Endothelial cell of umbilical vein (primary cell): ENCODE measurements at regions not wholly inside any gene's neighbourhood (a gene's known extent, or its start where the extent isn't known, plus 50 kb on each side); places are given as distances from the start of the nearest gene placed in this dataset.

Source experiments
- BruUV-seq: library from RNA; stranded (reverse); fragments of 400-500 nt; replicated peaks from 2 replicates; lab custom pipeline; 2021; lab: Mats Ljungman, UMichigan
- CTCF ChIA-PET: fragments of 300-600, 350-600 bp; sonication (Branson Sonifier 250); formaldehyde crosslinking; loops from one replicate; lab custom pipeline; 2021; ENCODE audit warnings: antibody characterized with exemption, inconsistent platforms; lab: Charles Lee
- POLR2A ChIA-PET: fragments of 300-600, 350-600 bp; sonication (Branson Sonifier 250); formaldehyde crosslinking; loops from one replicate; lab custom pipeline; 2021; ENCODE audit warnings: antibody characterized with exemption, inconsistent platforms; lab: Charles Lee
- DNase-seq: peaks from one replicate; pipeline ENCODE4 v3.0.0-alpha.2; 2011; ENCODE audit warnings: low read depth, low spot score
- FAIRE-seq: peaks from 2 replicates; lab custom pipeline; 2011; peaks lifted over from hg19 to GRCh38; lab: Jason Lieb, UNC
- H2AFZ ChIP-seq: 2 replicates; pipeline ENCODE4 v1.6.0; 2012; ENCODE audit warnings: low read depth, low read length, control low read depth, inconsistent platforms
- H3K27ac ChIP-seq: 2 replicates; pipeline ENCODE4 v1.5.1; 2011; ENCODE audit warnings: low read depth, mild to moderate bottlenecking, control low read depth, low read length, moderate library complexity; ENCODE audit not compliant: insufficient read depth
- H3K27me3 ChIP-seq, 2 experiments: 2 replicates each; pipeline versions ENCODE4 v1.6.0 to v1.6.1; 2011; ENCODE audit warnings: low read length in 2 of 2, mixed read lengths in 1 of 2; ENCODE audit not compliant: control insufficient read depth in 2 of 2, insufficient read depth in 2 of 2
- H3K36me3 ChIP-seq, 2 experiments: 2 replicates in 1 of 2; 3 replicates in 1 of 2; pipeline ENCODE4 v1.5.1; 2011; ENCODE audit warnings: low read length in 2 of 2, mild to moderate bottlenecking in 1 of 2, moderate library complexity in 1 of 2; ENCODE audit not compliant: control insufficient read depth in 2 of 2, insufficient read depth in 2 of 2; ENCODE audit errors: extremely low read depth in 1 of 2
- H3K4me1 ChIP-seq: 3 replicates; pipeline ENCODE4 v1.5.1; 2011; ENCODE audit warnings: mild to moderate bottlenecking, low read length; ENCODE audit not compliant: control insufficient read depth, insufficient read depth; ENCODE audit errors: extremely low read depth
- H3K4me2 ChIP-seq: 2 replicates; pipeline ENCODE4 v1.6.1; 2011; ENCODE audit warnings: low read length, control low read depth, mixed read lengths; ENCODE audit not compliant: insufficient read depth
- H3K4me3 ChIP-seq, 3 experiments: fragments of 200-600 bp in 1 of 3; sonication (generic), shearing (Covaris generic) in 1 of 3; replicated peaks in 1 of 3; 2 replicates each; pipeline ENCODE4 v1.5.1; 2011 to 2016; ENCODE audit warnings: control low read depth in 3 of 3, low read length in 3 of 3, mild to moderate bottlenecking in 2 of 3, inconsistent platforms in 1 of 3, low read depth in 1 of 3, moderate library complexity in 1 of 3; ENCODE audit not compliant: insufficient read depth in 1 of 3
- H3K79me2 ChIP-seq: 2 replicates; pipeline ENCODE4 v1.6.0; 2012; ENCODE audit warnings: low read length, inconsistent platforms; ENCODE audit not compliant: control insufficient read depth, insufficient read depth
- H3K9ac ChIP-seq: replicated peaks from 2 replicates; pipeline ENCODE3; 2011; ENCODE audit warnings: low read length, control low read depth; ENCODE audit not compliant: insufficient read depth; ENCODE audit errors: extremely low read depth
- H3K9me1 ChIP-seq: replicated peaks from 3 replicates; pipeline ENCODE4 v1.6.0; 2011; ENCODE audit warnings: mild to moderate bottlenecking, low read length; ENCODE audit not compliant: control insufficient read depth, insufficient read depth; ENCODE audit errors: extremely low read depth
- H3K9me3 ChIP-seq: replicated peaks from 2 replicates; pipeline ENCODE4 v1.5.1; 2012; ENCODE audit warnings: low read length, inconsistent platforms; ENCODE audit not compliant: control insufficient read depth, insufficient read depth
- H4K20me1 ChIP-seq: replicated peaks from 2 replicates; pipeline ENCODE3; 2011; ENCODE audit warnings: mild to moderate bottlenecking, low read length; ENCODE audit not compliant: control insufficient read depth, insufficient read depth; ENCODE audit errors: extremely low read depth
- CTCF ChIP-seq, 2 donors: IDR thresholded peaks; 1 replicate in 1 of 2; 2 replicates in 1 of 2; pipeline ENCODE4 v1.5.1; 2011; ENCODE audit warnings: low read length in 2 of 2, mild to moderate bottlenecking in 2 of 2, moderate library complexity in 2 of 2, control low read depth in 1 of 2, inconsistent platforms in 1 of 2, low read depth in 1 of 2; ENCODE audit not compliant: insufficient read depth in 1 of 2; ENCODE audit errors: extremely low read depth in 1 of 2
- EZH2 ChIP-seq: IDR thresholded peaks from 2 replicates; pipeline ENCODE4 v1.6.1; 2012; ENCODE audit warnings: borderline replicate concordance, low read depth, mild to moderate bottlenecking, moderate library complexity, low read length, inconsistent platforms; ENCODE audit not compliant: severe bottlenecking
- FOS ChIP-seq: IDR thresholded peaks from 2 replicates; pipeline ENCODE4 v1.6.1; 2011; ENCODE audit warnings: mild to moderate bottlenecking, low read length, moderate library complexity, borderline replicate concordance; ENCODE audit not compliant: insufficient read depth
- GATA2 ChIP-seq: IDR thresholded peaks from 2 replicates; pipeline ENCODE4 v1.7.0; 2011; ENCODE audit warnings: low read depth, mild to moderate bottlenecking, moderate library complexity, mixed read lengths, low read length; ENCODE audit not compliant: insufficient read length, insufficient read depth
- JUN ChIP-seq: IDR thresholded peaks from 2 replicates; pipeline ENCODE4 v1.6.1; 2011; ENCODE audit warnings: borderline replicate concordance, low read depth; ENCODE audit not compliant: insufficient read length, insufficient read depth
- MAX ChIP-seq: IDR thresholded peaks from 2 replicates; pipeline ENCODE4 v1.6.1; 2011; ENCODE audit not compliant: insufficient read depth, insufficient read length
- MYC ChIP-seq: IDR thresholded peaks from one replicate; pipeline ENCODE4 v1.6.1; 2011; ENCODE audit warnings: mild to moderate bottlenecking, low read depth, low read length
- POLR2A ChIP-seq: IDR thresholded peaks from 2 replicates; pipeline ENCODE4 v1.6.1; 2012; ENCODE audit warnings: low read depth, mild to moderate bottlenecking, control low read depth, low read length
- POLR2AphosphoS5 ChIP-seq: IDR thresholded peaks from 2 replicates; pipeline ENCODE4 v1.6.1; 2012; ENCODE audit warnings: low read depth, mild to moderate bottlenecking, control low read depth, low read length, moderate library complexity; ENCODE audit not compliant: insufficient read depth
- dilution Hi-C: fragments of 300-500 bp; cut with MboI; formaldehyde crosslinking; loops from one replicate; pipeline ENCODE4 v1.15.0; 2019; ENCODE audit warnings: low sequenced_read_pairs; ENCODE audit not compliant: extremely low pct_ligation_motif_present
- intact Hi-C: fragments of 100-400 bp; cut with micrococcal nuclease; formaldehyde crosslinking; loops from one replicate; pipeline ENCODE4 v1.10.0; 2022

- dilution Hi-C loops (no loop called here), intact Hi-C loops (no loop called here)
- no peak overlapping the region for H3K4me3 ChIP-seq
Measured at GRCh38 chr2:220455351-220455990, 828.0 kb downstream of the SLC4A3 start.

GRCh38 chr2:220458051-220458450 lies 830.6 kb downstream of the SLC4A3 start:
- H2AFZ ChIP-seq = no peak overlapping the region
- no peak overlapping the region for H3K4me2 ChIP-seq
- intact Hi-C loops = no loop called here
- no peaks in the 10 kb centered on the region for H4K20me1 ChIP-seq
- FAIRE-seq = no peak
- no peak overlapping the region for H3K9ac ChIP-seq
- no peaks in the 10 kb centered on the region for H3K9me1 ChIP-seq
- ChIA-PET POLR2A (no interaction called here), CTCF (no interaction called here)
- H3K4me1 ChIP-seq = no peaks in the 10 kb centered on the region
- no peak for DNase-seq
- no peak for TF ChIP-seq CTCF (IDR thresholded peaks at IDR 0.05; ENCODE audit: extremely low read depth in 1 of 2, insufficient read depth in 1 of 2, low read depth in 1 of 2, low read length in 2 of 2)
- no peak for TF ChIP-seq EZH2
- TF ChIP-seq FOS = no peak
- TF ChIP-seq MYC = no peak
- TF ChIP-seq POLR2AphosphoS5 = no peak
- TF ChIP-seq POLR2A = no peak
- TF ChIP-seq JUN = no peak
- TF ChIP-seq MAX = no peak
- no peak for TF ChIP-seq GATA2
- H3K9me3 ChIP-seq = no peaks in the 10 kb centered on the region
- no peak overlapping the region for H3K4me3 ChIP-seq
- H3K36me3 ChIP-seq = no peaks in the 10 kb centered on the region
- H3K27me3 ChIP-seq = no peaks in the 10 kb centered on the region
- dilution Hi-C loops = no loop called here
- no TSS peak for BruUV-seq
- no peaks in the 10 kb centered on the region for H3K79me2 ChIP-seq
- no peak overlapping the region for H3K27ac ChIP-seq

More at GRCh38 chr2:220455351-220455990, 828.0 kb downstream of the SLC4A3 start:
- ChIA-PET POLR2A (no interaction called here), CTCF (no interaction called here)
- no peaks in the 10 kb centered on the region for H3K9me3 ChIP-seq
- H3K9me1 ChIP-seq = no peaks in the 10 kb centered on the region
- FAIRE-seq (no peak), DNase-seq (no peak)
- no peaks in the 10 kb centered on the region for H3K36me3 ChIP-seq
- no peaks in the 10 kb centered on the region for H4K20me1 ChIP-seq
- no peak overlapping the region for H2AFZ ChIP-seq
- H3K4me2 ChIP-seq = no peak overlapping the region
- no peaks in the 10 kb centered on the region for H3K27me3 ChIP-seq
- no peaks in the 10 kb centered on the region for H3K79me2 ChIP-seq
- BruUV-seq = no TSS peak
- H3K27ac ChIP-seq = no peak overlapping the region
- TF ChIP-seq FOS (no peak), MAX (no peak), MYC (no peak), POLR2AphosphoS5 (no peak), GATA2 (no peak), JUN (no peak)
- H3K9ac ChIP-seq = no peak overlapping the region
- no peaks in the 10 kb centered on the region for H3K4me1 ChIP-seq
